HFFc6 (cell line): ENCODE measurements at regions not wholly inside any gene's neighbourhood (a gene's known extent, or its start where the extent isn't known, plus 50 kb on each side); places are given as distances from the start of the nearest gene placed in this dataset.
"Not testable (repeated sequence)": the region's sequence is repeated elsewhere in the genome, so short reads cannot be mapped to it uniquely, and the experiment has no call there.

Experiments used
- DNase-seq: peaks from one replicate; pipeline ENCODE4 v3.0.0-alpha.2; 2018
- H3K27ac Mint-ChIP-seq: 2 replicates; pipeline ENCODE4 v1.8.0; 2020; ENCODE audit warnings: mild to moderate bottlenecking, mixed read lengths
- H3K27me3 Mint-ChIP-seq: 2 replicates; pipeline ENCODE4 v1.8.0; 2021; ENCODE audit warnings: mild to moderate bottlenecking, moderate library complexity, mixed read lengths; ENCODE audit not compliant: insufficient read depth
- H3K36me3 Mint-ChIP-seq: 2 replicates; pipeline ENCODE4 v1.8.0; 2021; ENCODE audit warnings: low read depth, mixed read lengths
- H3K4me1 Mint-ChIP-seq: 2 replicates; pipeline ENCODE4 v1.8.0; 2020; ENCODE audit warnings: low read depth, mixed read lengths
- H3K4me3 Mint-ChIP-seq: 2 replicates; pipeline ENCODE4 v1.8.0; 2020; ENCODE audit warnings: mild to moderate bottlenecking, moderate library complexity, mixed read lengths
- H3K9me3 Mint-ChIP-seq: 2 replicates; pipeline ENCODE4 v1.8.0; 2020; ENCODE audit warnings: mild to moderate bottlenecking, mixed read lengths
- CTCF ChIP-seq: fragments of 200-600 bp; sonication (generic); IDR thresholded peaks from 2 replicates; pipeline ENCODE4 v1.5.0; 2021; ENCODE audit warnings: antibody characterized with exemption, mild to moderate bottlenecking

GRCh38 chr12:62194616-62195015 lies 65.6 kb upstream of the USP15 start:
- H3K27ac Mint-ChIP-seq: no peak overlapping the region
- no peak overlapping the region for H3K4me3 Mint-ChIP-seq
- H3K4me1 Mint-ChIP-seq: peaks cover 22% of the 10 kb centered on the region
- no peak for TF ChIP-seq CTCF
- H3K27me3 Mint-ChIP-seq: peaks cover 33% of the 10 kb centered on the region
- DNase-seq: no peak
- peaks cover 5% of the 10 kb centered on the region; the same call in 1 of the 2 replicates for H3K36me3 Mint-ChIP-seq
- H3K9me3 Mint-ChIP-seq: no peaks in the 10 kb centered on the region

- no peak for DNase-seq
- Mint-ChIP-seq H3K9me3 (no peaks in the 10 kb centered on the region; the same call in 1 of the 2 replicates), H3K4me1 (peaks cover 22% of the 10 kb centered on the region), H3K27me3 (peaks cover 20% of the 10 kb centered on the region), H3K4me3 (no peak overlapping the region), H3K36me3 (peaks cover 5% of the 10 kb centered on the region; the same call in 1 of the 2 replicates), H3K27ac (no peak overlapping the region)
- no peak for TF ChIP-seq CTCF
Observed at GRCh38 chr12:62196146-62196545, 64.1 kb upstream of the USP15 start.

GRCh38 chr12:62202861-62203260 lies 57.3 kb upstream of the USP15 start:
- DNase-seq, H3K27me3 Mint-ChIP-seq, H3K4me3 Mint-ChIP-seq, H3K36me3 Mint-ChIP-seq, H3K27ac Mint-ChIP-seq, H3K4me1 Mint-ChIP-seq: not testable (repeated sequence)
- peaks cover 14% of the 10 kb centered on the region for H3K9me3 Mint-ChIP-seq

- Mint-ChIP-seq H3K27ac (no peak overlapping the region), H3K4me1 (peaks cover 2% of the 10 kb centered on the region), H3K36me3 (no peaks in the 10 kb centered on the region), H3K9me3 (peaks cover 14% of the 10 kb centered on the region), H3K4me3 (no peak overlapping the region), H3K27me3 (peaks cover 2% of the 10 kb centered on the region)
- no peak for TF ChIP-seq CTCF
- DNase-seq: no peak
Observed at GRCh38 chr12:62205346-62205745, 54.9 kb upstream of the USP15 start.

- Mint-ChIP-seq H3K27me3 (peaks cover 5% of the 10 kb centered on the region), H3K4me3 (no peak overlapping the region), H3K36me3 (no peaks in the 10 kb centered on the region), H3K4me1 (peaks cover 6% of the 10 kb centered on the region), H3K27ac (no peak overlapping the region), H3K9me3 (peaks cover 14% of the 10 kb centered on the region)
- TF ChIP-seq CTCF: no peak
- no peak for DNase-seq
Observed at GRCh38 chr12:62207248-62207647, 53.0 kb upstream of the USP15 start.
